Jurkat, Clone E6-1 (cell line): ENCODE measurements at regions not wholly inside any gene's neighbourhood (a gene's known extent, or its start where the extent isn't known, plus 50 kb on each side); places are given as distances from the start of the nearest gene placed in this dataset.
"Not testable (repeated sequence)": the region's sequence is repeated elsewhere in the genome, so short reads cannot be mapped to it uniquely, and the experiment has no call there.

Experiments
- DNase-seq: peaks from one replicate; pipeline ENCODE4 v3.0.0-alpha.2; 2011; ENCODE audit warnings: low read depth, low spot score
- H3K4me3 ChIP-seq: 2 replicates; pipeline ENCODE4 v1.5.1; 2011; ENCODE audit warnings: mild to moderate bottlenecking, low read length, control low read depth, moderate library complexity

DNA sequence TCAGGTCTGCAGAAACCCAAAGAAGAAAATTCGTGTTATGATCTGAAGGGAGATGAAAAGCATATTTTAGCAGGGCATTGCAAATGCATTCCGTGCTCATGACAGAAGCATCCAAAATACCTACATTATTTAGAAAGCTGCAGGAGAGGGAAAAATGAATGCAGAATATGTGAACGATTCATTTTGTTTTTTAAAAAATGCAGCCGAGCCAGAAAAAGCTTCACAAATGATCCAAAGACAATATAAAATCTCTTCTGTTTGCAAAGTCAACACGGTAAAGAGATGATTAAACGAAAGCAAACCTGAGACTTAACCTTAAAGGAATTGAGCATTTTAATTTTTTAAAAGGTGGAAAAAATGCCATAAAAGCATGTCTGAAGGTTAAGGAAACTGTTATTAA lies 136.1 kb upstream of the SULF2 start:
- no peak overlapping the region for H3K4me3 ChIP-seq
- DNase-seq = no peak

DNA sequence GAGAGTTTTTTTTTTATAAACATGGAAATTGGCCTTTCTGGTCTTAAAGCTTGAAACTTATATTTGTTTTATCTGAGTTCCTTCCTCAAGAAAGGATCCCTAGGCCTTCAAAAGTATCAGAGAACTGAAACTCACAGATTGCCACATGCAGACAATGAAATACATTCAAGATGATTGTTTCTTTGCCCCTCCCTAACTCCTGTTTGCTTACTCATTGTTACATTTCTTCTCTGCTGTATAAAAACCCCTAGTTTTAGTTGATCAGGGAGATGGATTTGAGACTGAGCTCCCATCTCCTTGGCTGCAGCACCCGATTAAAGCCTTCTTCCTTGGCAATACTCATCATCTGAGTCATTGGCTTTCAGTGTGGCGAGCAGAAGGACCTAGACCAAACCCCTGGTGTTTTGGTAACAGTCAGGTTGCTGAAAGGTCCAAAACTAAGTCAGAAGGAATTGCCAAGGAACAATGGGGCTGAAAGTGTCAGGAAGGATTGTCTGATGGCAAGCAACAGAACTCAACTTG lies 132.3 kb upstream of the SULF2 start:
- no peak overlapping the region for H3K4me3 ChIP-seq
- no peak for DNase-seq

DNA sequence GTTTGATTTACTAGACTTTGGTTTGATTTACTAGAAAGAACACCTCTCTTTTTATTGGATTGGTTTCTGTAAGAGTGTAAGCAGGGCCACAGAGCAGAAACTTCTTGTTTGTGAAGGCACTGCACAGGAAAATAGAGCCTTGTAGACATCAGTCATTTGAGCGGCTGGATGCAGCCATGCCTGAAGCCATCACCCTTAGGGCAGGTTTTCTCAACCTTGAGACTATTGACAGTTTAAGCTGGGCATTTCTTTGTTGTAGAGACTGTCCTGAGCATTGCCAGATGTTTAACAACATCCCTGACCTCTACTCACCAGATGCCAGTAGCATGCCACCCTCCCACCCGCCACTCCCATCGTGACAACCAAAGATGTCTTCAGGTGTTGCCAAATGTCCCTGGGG lies 130.2 kb upstream of the SULF2 start:
- H3K4me3 ChIP-seq = no peak overlapping the region
- DNase-seq = no peak

DNA sequence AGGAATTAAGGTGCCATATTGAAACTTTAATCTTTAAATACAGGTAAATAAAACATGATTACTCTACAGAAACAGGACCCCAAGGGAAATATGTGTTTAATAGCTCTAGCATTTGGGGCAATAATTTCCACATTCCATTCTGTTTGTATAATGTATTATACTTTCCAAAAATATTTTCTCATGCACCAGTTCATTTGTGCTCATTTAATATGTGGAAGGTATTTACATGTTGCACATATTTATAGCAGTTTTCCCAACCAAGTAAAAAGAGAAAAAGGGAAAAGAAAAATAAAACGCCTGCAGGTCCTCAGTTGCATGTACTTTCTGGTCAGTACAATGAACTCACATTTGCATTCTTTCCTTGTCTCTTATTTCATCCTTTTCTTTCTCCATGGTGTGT lies 129.5 kb upstream of the SULF2 start:
- DNase-seq = no peak

DNA sequence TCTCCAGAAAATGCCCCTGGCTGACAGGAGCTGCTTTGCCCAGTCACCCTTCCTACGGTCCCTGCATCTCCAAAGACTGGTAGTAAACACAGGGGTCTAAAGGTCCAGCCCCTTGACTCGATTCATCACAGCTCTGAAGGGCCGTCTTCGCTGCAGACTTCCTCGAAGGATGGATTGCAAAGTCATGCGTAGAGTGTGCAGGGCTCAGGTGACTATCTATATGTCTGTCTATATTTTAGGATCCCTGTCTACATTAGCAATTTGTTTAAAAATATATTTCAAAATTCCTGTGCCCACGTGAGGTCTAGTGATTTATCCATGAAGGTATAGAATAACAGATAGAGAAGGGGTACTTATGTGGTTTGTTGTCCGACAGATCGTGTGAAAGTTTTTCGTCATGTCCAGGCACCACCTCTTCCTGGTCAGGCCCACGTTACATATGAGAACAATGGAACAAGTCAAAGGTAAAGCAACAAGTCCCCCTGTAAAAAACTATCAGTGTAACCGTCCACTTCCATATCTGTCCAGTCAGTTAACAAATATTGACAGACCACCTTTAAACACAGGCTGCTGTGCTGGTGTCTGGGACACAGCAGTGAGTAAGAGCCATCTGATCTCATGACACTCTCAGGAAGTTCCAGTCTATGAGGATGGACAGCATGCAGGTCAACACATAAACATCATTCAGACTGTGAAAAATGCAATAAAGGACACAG lies 127.7 kb upstream of the SULF2 start:
- not testable (repeated sequence) for DNase-seq, H3K4me3 ChIP-seq

More for the DNA sequence above, 129.5 kb upstream of the SULF2 start:
- H3K4me3 ChIP-seq = no peak overlapping the region

DNA sequence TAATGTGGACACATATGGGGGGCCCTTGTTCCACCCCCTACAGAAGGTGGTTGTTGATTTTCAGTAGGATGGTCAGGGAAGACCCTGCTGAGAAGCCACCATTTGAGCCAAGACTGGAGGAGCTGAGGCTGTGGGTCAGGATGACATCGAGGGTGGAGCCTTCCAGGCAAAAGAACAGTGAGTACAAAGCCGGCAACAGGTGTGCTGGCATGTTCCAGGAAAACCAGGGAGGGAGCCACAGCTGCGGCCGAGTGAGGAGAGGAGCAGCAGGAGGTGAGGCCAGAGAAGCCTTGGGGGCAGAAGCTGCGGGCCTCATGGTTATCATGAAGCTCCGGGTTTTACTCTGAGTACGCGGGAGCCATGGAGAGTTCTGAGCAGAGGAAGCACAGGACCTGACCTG lies 126.9 kb upstream of the SULF2 start:
- not testable (repeated sequence) for H3K4me3 ChIP-seq, DNase-seq

DNA sequence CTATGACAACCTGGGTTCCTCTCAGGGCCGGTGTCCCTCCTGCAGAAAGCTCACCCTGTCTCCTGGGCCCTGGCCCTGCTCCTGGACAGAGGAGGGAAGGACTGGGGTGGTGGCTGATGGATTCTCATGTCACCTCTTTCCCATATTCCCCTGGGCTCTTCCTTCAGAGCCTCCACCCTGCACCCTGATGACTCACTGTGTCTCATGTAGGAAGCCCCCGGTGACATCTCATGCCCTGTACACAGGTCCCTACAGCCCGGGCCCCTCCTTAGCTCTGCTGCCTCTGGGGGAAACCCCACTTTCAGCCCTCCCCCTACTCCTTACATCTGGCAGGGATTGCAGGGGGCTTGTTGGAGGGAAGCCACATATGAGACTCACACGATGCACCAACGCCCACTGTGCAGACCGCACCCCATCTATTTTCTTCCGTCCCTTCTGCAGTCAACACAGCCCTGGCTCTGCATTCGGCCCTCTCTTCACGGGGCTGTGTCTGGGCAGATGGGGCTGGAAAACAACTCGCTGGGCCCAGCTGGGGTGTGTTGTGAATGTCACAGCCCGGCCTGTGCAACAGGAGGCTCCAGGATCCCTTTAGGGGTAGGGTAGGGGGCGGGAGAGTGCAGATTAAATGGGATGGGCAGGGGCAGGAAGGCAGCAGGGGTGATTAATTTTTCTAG lies 124.6 kb upstream of the SULF2 start:
- DNase-seq = not testable (repeated sequence)

DNA sequence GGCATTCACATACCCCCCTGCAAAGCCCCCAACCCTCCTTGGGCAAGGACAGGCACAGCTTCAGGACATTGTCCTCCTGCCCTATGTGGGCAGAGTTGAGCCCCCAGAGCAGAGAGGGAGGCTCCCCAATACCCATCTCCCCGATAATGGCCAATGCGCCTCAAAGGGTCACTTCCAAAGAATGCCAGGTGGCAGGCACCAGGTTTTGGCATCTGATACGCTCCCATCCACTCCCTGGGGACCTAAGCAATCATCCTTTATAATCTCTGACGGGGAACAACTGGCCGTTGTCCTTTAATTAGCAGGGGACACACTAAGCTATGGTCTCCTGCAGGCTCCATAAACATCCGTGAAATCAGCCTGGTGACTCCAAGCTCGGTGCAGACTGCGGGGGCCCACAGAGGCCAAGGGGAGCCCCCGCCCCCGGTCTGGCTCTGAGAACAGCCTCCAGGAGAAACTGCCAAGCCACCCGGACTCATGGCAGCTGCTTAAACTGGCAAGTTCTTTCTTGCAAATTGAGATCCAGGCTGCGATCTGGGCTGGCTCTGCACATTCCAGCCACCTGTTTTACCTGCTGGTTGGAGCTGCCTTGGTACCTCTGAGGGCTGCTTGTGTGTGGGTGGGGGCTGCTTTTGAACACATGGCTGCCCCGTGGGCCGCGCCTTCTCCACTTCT lies 123.2 kb upstream of the SULF2 start:
- H3K4me3 ChIP-seq, DNase-seq: not testable (repeated sequence)

More for the DNA sequence above, 124.6 kb upstream of the SULF2 start:
- H3K4me3 ChIP-seq = not testable (repeated sequence)

DNA sequence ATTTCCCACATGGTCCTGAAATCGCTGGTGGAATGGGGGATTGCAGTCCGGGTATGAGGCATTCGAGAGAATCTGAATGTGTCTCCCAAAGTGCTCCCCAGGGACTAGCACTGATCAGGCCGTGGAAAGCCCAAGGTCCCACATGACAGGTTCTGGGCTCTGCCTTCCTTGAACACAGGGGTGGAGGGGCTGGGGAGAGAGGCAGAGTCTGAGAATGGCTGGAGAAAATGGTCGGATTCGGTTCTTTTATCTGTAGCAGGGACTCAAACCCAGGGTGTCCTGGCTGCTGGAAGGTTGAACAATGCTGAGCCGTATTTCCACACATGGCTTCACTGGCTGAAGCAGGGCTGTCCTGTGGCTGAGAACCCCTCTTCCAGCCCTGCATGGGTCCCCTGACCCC lies 122.7 kb upstream of the SULF2 start:
- not testable (repeated sequence) for H3K4me3 ChIP-seq, DNase-seq

DNA sequence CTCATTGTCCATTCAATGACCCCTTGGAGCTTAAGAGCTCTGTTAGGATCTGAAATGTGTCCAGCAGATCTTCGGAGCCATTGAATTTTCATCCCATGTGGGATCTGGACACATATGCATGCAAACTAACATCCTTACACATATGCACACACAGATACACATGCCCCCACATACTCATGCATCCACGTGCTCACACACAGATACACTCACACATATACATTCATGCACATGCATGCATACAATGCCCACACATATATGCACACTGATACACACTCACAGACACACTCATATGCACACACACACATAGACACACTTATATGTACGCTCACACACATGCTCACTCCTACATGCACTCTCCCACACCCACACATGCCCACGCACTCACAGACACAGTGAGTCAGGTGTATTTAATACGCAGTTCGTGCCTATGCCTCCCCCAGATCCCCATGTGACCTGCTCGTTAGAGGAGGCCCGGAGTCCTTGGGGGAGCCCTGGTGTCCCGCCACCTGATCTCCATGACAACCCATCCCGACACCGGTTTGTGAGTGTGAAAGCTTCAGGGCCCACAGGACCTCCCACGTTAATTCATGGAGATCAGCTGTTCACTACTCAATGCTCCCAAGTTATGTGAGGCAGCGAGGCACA lies 121.9 kb upstream of the SULF2 start:
- DNase-seq = no peak
- H3K4me3 ChIP-seq = no peak overlapping the region

DNA sequence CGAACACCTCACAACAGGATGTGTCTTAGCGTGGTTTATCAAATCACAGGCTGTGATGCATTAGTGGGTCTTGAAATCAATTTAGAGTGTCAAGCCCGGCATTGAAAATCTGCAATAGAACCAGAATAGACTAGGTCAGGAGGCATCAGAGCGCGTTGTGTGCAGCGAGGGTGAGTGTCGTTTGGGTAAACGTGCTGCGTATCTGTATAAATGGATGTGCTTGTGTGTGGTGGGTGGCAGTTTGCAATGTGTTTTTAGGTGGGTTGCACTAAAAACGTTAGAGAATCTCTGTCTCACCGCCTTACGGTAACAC lies 121.0 kb upstream of the SULF2 start:
- no peak for DNase-seq
- H3K4me3 ChIP-seq = no peak overlapping the region

DNA sequence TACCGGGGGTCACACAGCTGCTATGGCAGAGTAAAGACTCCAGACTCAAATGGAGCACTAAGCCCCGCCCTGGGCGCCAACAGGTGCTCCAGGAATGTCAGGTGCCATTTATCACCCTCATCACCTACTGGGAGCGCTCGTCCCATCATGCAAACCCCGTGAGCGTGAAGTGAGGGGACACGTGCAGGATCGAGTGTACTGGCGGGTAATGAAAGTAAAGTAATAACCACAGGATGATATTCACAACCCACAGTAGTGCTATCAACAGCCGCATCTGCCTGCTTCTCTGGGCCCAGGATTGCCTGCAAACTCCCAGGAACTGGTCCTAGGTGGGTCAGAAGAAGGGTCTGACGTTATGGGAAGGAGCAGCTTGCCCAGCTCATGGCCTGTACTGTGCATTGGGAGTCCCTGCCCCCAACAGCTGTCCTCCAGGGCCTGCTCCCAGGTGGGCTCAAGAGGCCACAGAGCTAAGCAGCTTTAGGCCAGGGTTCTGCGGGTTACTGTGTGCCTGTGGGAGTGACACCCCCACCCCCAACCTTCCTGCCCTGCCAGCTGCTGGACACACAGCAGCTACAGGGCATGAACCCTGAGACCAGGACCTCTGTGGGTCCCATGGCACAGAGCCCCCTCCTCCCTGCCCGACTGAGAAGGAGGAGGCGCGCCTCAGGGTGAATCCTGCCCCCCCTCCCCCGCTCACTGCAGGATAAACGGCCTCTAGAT lies 120.5 kb upstream of the SULF2 start:
- H3K4me3 ChIP-seq = no peak overlapping the region
- no peak for DNase-seq

DNA sequence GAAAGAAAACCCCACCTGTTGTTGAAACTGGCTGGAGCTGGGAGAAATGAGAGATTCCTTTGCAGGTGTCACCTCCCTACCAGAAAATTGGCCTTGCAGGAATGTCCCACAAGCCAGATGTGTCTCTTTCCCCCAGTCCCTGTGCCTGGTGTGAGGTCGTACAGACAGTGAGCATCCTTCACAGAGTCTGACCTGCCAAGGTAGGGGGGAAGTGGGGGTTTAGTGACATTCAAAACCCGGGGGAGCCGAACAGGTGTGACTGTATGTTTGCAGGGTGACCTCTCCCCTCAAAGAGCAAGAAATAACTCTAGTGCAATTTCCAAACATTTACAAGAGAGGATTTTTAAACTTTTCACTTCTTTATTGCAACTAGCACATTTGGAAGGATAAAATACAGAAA lies 117.7 kb upstream of the SULF2 start:
- not testable (repeated sequence) for DNase-seq, H3K4me3 ChIP-seq

DNA sequence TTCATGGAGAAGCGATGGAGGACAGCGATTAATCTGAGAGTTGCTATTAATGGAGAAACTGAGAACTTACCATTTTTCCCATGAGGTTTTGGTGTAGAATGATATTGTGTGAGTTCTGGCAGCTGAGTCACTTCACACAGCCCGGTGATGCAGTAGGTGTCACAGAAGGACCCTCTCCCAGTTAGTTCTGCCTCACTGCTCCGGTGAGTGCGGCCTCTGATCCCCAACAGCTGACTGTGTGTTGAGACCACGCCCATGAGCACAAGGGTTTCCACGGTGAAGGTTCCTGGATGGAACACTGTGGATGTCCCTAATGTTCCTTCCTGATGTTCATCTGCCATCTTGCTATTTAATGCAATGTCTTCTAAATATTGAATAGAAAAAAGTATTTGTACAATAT lies 114.0 kb upstream of the SULF2 start:
- not testable (repeated sequence) for DNase-seq, H3K4me3 ChIP-seq

DNA sequence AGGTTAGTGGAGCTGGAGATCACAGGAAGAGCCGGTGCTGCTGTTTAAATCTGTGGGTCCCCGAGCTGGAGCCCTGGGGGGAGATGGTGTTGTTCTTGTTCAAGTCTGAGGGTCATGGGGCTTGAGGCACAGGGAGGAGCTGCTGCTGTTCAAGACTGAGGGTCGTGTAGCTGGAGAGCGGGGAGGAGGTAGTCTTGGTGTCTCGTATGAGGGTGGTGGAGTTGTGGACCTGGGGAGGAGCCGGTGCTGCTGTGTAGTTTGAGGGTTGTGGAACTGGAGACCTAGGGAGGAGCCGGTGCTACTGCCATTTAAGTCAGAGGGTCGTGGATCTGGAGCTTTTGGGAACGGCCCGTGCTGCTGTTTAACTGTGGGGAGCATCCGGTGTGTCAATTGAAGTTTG lies 112.2 kb upstream of the SULF2 start:
- H3K4me3 ChIP-seq = no peak overlapping the region
- no peak for DNase-seq

DNA sequence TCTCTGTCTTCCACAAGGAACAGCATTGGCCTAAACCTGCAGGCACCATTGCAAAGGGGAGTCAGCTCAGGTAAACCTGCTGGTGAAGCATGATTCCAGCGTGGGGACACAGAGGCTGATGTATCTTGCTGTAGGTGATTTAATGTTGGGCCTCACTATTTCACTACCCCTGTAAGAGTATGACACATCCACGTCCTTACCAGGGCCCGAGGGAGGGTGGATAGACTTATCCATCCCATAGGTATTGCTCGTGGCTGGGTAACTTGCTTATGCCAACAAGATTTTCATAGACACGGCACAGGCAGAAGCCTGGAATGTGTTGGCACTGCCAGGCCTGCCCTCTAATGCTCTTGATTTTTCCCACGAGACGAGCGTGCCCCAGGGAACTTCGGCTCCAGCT lies 107.4 kb upstream of the SULF2 start:
- DNase-seq, H3K4me3 ChIP-seq: not testable (repeated sequence)

DNA sequence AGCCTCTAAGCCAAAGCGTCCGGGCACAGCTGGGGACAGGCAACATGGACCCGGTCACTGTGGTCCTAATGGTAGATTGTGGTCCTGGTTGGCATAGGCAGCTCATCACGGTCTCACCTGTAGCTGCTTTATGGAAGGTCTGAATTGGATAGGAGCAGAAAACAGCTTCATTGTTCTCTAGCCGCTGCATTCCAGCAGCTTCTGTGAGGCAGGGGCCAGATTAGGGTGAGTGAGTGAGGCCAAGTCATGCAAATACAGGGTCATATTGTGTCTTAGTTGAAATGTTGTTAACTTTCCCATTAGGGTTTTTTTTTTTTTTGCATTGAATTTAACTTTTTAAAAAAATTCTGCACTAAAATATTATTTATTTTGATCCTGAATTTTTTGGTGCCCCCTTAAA lies 105.4 kb upstream of the SULF2 start:
- H3K4me3 ChIP-seq, DNase-seq: not testable (repeated sequence)

DNA sequence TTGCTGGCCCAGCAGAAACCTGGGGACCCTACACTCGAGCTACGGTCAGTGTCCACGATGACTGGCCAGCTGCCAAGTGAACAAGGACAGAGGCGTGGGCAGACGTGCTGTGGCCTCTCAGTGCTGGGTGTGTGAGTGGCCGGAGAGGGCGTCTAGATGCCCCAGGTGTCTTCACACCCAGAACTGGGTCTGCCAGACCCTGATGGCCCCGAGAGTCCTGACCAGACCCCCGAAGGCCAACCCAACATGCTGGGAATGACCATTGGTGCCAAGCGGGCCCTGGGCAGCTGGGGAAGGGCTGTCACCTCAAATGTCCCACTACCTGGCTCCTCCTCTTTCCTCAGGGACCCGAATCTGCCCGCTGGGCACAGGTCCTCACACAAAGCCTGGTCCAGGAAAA lies 104.5 kb upstream of the SULF2 start:
- DNase-seq, H3K4me3 ChIP-seq: not testable (repeated sequence)

DNA sequence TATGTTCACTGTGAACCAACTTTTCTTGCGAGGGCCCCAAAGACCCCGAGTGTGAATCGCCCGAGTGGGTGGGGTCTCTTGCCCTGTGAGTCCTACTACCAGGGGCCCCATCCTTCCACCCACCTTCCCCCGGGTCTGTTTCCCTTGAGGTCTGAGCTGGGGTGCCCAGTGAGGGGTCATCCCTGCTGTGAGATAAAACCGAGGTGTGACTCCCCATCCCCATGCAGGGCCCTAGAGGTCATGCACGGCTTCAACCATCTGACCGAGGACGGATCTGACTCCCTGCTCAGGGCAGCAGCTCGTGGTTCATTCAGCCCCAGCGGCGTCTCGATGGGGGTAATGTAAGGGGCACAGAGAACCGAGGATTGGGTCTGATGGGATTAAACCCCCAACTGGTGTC lies 103.1 kb upstream of the SULF2 start:
- no peak for DNase-seq
- H3K4me3 ChIP-seq = no peak overlapping the region
